ENCODE measurements at regions not wholly inside any gene's neighbourhood (a gene's known extent, or its start where the extent isn't known, plus 50 kb on each side); places are given as distances from the start of the nearest gene placed in this dataset.
"Not testable (repeated sequence)": the region's sequence is repeated elsewhere in the genome, so short reads cannot be mapped to it uniquely, and the experiment has no call there.

DNA sequence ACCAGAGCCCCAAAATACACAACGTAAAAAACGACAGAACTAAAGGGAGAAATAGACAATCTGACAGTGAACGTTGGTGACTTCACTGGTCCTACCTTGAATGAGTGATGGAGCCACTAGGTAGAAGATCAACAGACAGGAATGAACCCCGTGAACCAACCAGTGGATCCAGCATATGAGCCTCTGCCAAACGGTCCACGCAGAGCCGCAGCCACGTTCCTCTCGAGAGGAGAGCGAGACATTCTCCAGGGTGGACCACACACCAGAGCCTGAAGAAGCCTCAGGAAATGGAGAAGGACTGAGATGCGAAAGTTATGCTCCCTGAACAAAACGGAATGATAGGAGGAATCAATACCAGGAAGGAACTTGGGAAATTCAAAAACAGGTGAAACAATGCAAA is 178.4 kb downstream of the RTP5 start:
- no peak for DNase-seq (ENCODE audit: low spot score)

- DNase-seq (ENCODE audit: low spot score), result no peak
These were observed 178.9 kb downstream of the RTP5 start for GRCh38 chr2:242048479-242048878.

GRCh38 chr2:242049492-242049891 is 180.0 kb downstream of the RTP5 start:
- DNase-seq (ENCODE audit: low spot score), result not testable (repeated sequence)

- no peak for DNase-seq (ENCODE audit: low spot score)
These were observed 181.9 kb downstream of the RTP5 start for GRCh38 chr2:242051463-242051862.

DNA sequence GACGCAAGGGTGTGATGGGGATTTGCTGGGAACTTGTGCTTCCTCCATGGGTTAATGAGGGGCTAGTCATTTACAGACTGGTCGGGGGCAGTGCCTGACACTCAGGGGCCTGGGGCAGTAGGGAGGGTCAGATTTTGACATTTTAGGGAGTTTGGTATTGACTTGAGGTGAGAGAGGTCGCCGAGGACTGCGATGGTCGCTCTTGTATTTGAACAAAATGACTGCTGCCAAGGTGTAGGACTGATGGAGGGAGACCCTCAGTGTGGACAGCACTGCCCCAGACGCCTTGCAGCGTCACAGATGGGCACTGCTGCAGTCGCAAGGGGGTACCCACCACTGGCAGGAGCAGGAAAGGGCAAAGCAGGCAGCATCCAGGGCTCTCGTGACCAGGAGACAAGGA is 182.9 kb downstream of the RTP5 start:
- no peak for DNase-seq (ENCODE audit: low spot score)

GRCh38 chr2:242053921-242054320 is 184.4 kb downstream of the RTP5 start:
- no peak for DNase-seq (ENCODE audit: low spot score)

DNA sequence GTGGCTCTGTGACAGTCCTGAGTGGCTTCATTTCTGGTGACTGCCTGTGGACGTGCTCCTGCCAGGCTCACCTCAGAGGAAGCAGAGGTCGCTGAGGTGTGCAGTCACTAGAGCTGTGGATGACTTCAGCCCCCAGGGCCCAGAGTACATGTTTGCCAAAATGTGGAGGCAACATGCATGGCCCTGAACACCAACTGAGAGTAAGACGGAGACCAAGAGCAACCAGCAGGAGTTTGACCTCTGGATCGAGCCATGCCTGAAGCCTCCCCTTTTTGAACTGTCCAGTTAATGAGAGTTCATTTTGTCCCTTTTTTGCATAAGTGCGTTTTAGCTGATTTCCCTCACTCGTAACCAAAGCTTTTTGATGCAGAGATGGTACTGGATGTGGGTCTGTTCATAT is 184.9 kb downstream of the RTP5 start:
- no peak for DNase-seq (ENCODE audit: low spot score)

- no peak for DNase-seq (ENCODE audit: low spot score)
These were observed 185.6 kb downstream of the RTP5 start for GRCh38 chr2:242054881-242055801.

DNA sequence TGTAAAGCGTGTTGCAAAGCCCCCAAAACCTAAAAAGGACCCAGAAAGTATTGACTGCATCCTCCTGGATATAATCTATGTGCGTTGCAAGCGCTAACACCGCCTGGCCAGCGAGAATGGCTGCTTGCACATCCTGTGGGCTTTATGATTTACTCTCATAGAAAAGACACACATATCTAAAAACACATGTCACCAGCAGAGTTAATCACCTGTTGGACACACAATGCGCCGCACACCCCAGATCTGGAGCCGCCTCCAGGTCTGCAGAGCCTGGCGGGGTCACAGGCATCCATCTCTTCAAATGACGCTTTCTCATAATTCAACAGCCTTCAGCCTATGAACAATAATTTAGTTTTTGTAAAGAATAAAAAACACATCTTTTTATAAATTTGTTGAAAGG is 186.5 kb downstream of the RTP5 start:
- DNase-seq (ENCODE audit: low spot score), result no peak

DNA sequence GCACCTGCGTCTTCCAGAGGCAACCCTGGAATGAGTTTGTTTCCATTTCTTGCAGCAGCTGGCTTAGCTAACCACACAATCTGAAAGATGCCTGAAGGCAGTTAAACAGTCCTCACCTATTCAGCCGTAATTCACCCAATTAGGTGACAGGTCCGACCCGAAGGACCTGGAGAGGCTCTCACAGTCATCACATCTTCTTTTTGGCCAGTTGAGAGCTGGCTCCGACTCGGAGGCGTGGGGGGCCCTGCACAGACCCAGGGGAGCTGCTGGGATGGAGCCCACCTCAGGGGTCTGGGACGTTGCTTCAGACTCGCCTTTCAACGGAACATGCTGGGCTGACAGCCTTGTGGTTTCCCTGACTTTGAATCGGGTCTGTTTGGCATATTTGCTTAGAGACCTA is 187.3 kb downstream of the RTP5 start:
- no peak for DNase-seq (ENCODE audit: low spot score)

- DNase-seq (ENCODE audit: low spot score), result no peak
These were observed 188.0 kb downstream of the RTP5 start for GRCh38 chr2:242057379-242058040.

GRCh38 chr2:242058116-242058680 is 188.7 kb downstream of the RTP5 start:
- no peak for DNase-seq (ENCODE audit: low spot score)

DNA sequence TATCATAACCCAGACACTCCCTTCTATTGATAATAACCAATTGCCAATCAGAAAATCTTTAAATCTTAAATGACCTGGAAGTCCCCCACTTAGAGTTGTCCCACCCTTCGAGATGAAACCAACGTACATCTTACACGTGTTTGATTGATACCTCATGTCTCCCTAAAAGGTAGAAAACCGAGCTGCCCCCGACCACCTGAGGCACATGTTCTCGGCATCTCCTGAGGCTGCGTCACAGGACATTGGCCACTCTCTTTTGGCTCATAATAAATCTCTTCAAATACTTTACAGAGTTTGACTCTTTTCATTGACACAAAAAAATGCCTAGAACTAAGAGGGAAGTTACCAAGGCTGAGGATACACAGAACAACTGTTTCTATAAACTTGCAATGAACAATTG is 190.0 kb downstream of the RTP5 start:
- no peak for DNase-seq (ENCODE audit: low spot score)

DNA sequence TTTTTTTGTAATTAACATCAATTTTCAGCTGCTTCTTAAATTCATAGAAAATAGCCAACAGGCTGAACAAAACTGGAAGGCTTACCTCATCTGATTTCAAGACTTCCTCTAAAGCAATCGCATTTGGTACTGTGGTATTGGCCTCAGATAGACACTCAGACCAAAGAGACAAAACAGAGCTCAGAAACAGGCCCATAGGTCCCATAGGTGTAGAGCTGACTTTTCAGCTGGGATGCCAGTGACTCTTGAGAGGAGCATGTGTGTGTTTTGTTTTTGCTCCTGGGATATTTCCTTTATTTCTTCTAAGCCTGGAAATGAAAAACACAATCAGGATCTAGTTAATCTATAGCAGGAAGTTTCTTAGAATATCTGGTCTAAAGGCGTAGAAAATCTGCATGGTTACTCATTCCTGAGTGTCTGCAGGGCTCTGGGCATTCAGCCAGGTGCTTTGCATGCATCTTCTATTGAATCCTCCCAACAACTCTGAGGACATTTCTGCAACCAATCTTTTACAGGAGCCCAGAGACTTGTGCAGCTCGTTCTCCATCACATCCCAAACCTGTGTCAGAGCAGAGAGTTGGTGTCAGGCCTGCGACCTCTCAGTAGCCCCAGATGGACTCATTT is 190.8 kb downstream of the RTP5 start:
- peak; percentile 37 for DNase-seq (ENCODE audit: low spot score)

GRCh38 chr2:242061930-242062329 is 192.4 kb downstream of the RTP5 start:
- DNase-seq (ENCODE audit: low spot score), result not testable (repeated sequence)

GRCh38 chr2:242063436-242063835 is 193.9 kb downstream of the RTP5 start:
- DNase-seq (ENCODE audit: low spot score), result no peak

DNA sequence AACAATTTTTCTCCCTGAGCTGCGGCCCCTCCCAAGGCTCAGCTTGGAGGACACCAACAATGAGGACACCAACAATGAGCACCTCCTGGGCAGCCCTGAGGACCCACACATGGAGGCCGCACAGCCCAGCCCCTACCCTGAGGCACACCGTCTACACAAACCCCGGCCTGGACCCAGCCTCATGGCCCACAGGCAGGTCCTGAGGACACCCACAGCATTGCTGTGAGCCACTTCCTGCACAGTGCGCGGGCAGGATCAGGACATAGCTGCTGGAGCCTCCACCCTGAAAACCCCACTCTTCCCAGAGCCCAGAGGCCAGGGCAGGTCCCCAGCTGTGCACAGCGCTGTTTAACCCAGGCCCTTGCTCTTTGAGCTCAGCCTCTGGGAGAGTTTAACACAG is 194.3 kb downstream of the RTP5 start:
- DNase-seq (ENCODE audit: low spot score), result no peak

DNA sequence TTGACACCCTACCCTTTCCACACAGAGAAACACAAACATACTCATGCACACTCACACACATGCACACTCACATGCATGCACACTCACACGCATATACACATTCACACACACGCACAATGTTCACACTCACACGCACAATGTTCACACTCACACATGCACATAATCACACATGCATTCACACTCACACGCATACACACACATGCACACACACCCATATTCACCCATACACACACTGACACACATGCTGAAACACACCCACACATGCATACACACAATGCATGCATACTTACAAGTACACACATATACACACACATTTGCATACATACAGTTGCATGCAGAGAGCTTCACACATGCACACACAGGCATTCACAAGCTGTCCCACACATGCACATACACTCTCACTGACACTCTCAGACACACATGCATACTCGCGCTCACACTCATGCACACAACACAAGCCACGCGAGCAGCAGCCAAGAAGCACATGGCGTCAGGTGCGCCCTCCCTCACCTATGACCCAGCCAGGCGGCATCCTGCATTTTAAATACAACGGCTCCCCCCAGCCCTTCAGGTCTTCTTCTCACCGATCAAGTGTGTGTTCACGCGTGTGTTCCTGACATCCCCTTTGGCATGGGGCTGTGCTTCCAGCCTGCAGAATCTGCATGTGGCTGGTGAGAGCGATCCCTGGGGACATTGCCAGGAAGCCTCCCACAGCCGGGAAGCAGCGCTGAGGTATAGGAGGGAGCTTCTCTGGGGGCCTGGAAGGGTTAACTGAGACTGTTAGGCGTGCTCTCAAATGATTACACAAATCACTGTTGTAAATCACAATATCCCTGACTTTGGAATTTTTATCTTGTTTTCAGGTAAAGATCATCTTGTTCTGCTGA is 195.1 kb downstream of the RTP5 start:
- no peak for DNase-seq (ENCODE audit: low spot score)

DNA sequence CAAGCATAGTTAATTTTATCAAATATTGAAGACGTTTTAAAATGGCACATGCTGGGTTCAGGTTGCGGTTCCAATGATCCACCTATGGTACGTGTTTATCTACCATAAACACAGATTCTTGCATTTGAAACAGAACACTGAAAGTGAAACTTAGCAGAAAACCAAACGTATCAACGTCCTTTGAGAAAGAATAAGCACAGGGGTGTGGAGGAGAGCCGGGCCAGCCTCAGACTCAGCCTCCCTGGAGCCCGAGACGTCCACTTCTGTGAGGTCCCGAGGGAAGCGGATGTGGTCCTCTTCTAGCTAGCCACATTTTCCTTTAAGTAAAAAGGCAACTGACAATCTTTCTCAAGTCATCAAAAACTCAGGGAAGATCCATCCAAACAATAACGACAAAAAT is 195.9 kb downstream of the RTP5 start:
- no peak for DNase-seq (ENCODE audit: low spot score)

GRCh38 chr2:242069018-242069417 is 199.5 kb downstream of the RTP5 start:
- no peak for DNase-seq (ENCODE audit: low spot score)

DNA sequence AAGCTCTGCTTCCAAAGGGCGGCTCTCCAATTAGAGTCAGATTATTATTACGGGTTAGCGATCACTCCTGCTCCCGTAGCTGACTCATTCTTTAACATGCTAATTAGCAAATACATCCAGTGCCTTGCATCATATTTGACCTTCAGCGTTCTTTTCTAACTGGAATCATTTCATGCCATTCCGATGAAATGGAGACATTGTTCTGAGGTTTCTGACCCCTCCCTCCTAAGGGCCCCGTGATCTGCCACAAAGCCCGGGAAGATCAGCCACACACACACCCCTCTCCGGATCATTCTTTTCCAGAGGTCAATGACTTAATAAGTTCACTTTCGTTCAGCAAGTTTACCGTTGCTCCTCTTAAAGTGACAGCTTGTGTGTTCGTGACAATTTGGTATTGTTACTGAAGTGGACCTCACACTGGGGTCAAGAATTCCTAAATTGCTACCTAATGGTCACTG is 200.4 kb downstream of the RTP5 start:
- not testable (repeated sequence) for DNase-seq (ENCODE audit: low spot score)

- DNase-seq (ENCODE audit: low spot score), result not testable (repeated sequence)
These were observed 201.2 kb downstream of the RTP5 start for GRCh38 chr2:242070726-242071125.

Measured in hepatic stellate cell (primary cell).